Epithelial cell of esophagus (primary cell): ENCODE measurements at regions not wholly inside any gene's neighbourhood (a gene's known extent, or its start where the extent isn't known, plus 50 kb on each side); places are given as distances from the start of the nearest gene placed in this dataset.

Experiments used
- DNase-seq: peaks from one replicate; pipeline ENCODE4 v3.0.0; 2010; ENCODE audit warnings: low read depth
- H3K4me3 ChIP-seq: 2 replicates; pipeline ENCODE4 v1.5.1; 2011; ENCODE audit warnings: mild to moderate bottlenecking, low read length, control low read depth
- TF ChIP-seq, protein P1 (sequence below): IDR thresholded peaks from 2 replicates; pipeline ENCODE4 v1.5.1; 2011; ENCODE audit warnings: low read depth, mild to moderate bottlenecking, low read length, control low read depth, inconsistent platforms; ENCODE audit not compliant: insufficient read depth; ENCODE audit errors: missing control alignments

DNA sequence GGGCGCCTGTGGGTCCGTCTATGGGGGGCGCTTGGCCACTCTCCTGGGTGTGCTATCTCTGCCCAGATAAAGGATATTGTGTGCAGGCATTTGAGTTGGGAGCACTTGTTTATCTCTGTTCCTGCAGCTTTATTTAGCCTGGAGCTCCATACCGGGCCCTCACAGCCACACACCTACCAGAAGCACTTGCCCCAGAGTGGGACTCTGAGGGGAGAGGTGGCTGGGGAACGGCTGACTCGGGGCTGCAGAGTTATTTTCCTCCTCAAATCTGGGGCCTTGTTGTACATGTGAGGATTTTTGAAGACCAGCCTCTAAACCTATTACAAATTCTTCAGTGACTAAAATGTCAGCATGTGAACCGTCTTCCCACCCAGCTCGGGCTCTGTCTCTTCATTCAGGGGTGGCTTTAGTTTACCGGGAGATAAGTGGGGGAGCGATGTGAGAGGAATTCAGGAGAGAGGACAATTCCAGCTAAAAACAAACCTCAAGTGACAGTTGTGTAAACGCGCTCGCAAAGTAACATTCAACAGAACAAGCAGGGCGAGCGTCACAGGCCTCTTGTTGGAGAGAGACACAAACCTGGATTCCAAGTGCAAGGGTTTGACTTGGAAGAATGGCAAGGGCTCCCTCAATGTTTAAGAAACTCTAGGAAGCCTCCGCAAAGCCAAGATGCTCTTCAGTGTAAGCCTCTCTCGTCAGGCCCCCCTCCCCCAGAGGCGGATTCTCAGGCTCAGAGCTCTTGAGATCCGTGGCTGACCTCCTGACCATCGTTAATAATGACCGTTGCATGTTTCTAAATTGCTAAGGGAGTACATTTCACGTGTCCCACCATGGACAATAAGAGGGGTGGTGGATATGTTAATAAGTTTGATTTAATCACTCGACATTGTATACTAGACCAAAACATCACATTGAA, 548.9 kb downstream of the QKI start:
- H3K4me3 ChIP-seq: no peak overlapping the region
- DNase-seq: no peak
- TF ChIP-seq, protein P1, sequence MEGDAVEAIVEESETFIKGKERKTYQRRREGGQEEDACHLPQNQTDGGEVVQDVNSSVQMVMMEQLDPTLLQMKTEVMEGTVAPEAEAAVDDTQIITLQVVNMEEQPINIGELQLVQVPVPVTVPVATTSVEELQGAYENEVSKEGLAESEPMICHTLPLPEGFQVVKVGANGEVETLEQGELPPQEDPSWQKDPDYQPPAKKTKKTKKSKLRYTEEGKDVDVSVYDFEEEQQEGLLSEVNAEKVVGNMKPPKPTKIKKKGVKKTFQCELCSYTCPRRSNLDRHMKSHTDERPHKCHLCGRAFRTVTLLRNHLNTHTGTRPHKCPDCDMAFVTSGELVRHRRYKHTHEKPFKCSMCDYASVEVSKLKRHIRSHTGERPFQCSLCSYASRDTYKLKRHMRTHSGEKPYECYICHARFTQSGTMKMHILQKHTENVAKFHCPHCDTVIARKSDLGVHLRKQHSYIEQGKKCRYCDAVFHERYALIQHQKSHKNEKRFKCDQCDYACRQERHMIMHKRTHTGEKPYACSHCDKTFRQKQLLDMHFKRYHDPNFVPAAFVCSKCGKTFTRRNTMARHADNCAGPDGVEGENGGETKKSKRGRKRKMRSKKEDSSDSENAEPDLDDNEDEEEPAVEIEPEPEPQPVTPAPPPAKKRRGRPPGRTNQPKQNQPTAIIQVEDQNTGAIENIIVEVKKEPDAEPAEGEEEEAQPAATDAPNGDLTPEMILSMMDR: no peak

DNA sequence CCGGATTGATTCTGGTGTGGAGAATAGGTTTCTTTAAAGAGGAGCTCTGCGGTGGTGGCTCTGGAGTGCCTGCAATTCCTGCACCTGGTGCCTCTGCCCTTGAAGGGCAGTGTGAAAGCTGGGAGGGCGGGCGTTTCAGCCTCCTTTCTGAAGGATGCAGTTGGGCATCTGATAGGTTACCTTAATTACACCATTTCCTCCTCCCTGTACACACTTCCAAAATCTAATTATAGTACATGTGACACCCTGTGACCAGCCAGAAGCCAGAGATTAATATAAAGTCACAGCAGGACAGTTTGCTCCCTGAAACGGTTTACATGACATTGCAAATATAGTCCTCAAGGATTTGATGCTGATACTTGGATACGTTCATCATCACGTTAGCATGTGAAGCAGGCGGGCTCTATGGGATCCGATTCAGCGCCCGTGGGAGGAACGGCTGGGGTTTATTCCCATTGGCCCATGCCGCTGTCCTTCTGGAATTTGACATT, 548.2 kb downstream of the QKI start:
- TF ChIP-seq, protein P1: no peak

DNA sequence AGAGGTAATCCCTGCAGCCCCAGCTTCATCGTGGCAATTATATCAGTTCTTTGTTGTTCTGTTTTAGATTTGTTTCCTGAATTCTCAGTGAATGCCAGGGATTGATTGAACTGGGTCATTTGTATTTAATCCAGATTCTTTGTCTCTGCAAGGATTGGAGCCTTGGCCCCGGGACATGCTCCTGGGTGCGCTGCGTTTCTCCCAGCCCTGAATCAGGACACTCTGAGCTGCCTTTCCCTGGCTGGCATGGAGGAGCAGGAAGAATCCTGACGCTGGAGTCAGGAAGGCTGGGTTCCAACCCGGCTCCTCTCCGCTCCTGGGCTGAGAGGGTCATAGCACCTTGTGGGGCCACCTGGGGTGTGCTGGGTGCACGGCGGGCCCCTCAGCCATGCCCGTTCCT, 545.6 kb downstream of the QKI start:
- TF ChIP-seq, protein P1: no peak
- no peak overlapping the region for H3K4me3 ChIP-seq

More for the DNA sequence above, 548.2 kb downstream of the QKI start:
- no peak overlapping the region for H3K4me3 ChIP-seq
- no peak for DNase-seq

DNA sequence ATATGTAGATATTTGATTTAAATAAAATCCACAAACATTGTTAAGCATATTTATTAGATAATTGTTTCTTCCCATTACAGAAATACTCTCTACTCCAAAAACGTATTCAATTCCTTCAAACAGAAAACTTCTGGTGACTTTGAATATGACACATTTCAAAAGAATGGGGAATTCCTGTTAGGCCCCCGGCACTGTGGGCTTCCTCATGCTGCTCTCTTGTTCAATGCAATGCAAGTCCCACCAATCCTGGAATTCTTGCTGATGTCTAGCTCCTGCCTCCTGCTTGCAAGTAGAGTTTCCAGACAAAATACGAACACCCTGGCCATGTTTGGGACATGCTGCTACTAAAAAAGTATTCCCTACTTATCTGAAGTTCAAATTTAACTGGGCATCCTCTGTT, 544.1 kb downstream of the QKI start:
- peak; percentile 35 for DNase-seq
- TF ChIP-seq, protein P1: no peak
- H3K4me3 ChIP-seq: no peak overlapping the region

More for the DNA sequence above, 545.6 kb downstream of the QKI start:
- no peak for DNase-seq

DNA sequence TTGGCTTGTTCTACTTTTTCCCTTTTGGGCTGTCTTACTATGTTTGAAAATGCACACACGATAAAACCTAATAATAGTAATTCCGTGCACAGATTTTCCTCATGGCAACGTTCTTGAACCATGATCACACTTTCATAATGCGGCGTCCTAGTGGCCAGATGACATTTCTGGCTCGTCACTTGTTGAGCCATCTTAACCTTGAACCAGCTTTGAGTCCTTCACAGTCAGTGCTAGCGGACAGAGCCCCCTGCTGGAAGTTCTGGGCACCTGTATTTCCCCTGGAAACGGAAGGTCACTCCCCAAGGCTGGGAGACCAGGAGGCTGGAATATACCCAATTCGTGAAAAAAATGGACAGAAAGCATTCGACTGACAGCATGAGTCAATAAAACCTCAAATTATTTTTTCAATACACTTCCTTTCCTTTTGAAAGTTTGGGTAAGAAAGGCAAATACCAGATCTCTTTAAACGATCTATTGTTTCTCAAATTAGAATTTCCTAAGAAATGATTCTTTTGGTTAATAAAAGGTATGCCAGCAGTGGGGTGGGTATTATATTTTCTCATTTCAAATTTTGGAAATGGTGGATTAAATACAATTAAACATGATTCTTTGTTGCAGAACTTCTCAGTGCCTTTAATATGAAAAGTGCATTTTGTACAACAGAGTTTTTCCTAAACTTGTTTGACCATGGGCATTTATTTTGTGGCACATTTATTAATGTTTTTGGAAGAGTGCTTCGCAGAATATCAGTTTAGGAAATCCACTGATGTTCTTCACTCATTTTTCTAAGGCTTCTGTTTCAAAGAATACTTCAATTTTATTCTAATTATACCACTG, 542.3 kb downstream of the QKI start:
- H3K4me3 ChIP-seq: no peak overlapping the region
- TF ChIP-seq, protein P1: peak; percentile 97
- DNase-seq: peak; percentile 72

DNA sequence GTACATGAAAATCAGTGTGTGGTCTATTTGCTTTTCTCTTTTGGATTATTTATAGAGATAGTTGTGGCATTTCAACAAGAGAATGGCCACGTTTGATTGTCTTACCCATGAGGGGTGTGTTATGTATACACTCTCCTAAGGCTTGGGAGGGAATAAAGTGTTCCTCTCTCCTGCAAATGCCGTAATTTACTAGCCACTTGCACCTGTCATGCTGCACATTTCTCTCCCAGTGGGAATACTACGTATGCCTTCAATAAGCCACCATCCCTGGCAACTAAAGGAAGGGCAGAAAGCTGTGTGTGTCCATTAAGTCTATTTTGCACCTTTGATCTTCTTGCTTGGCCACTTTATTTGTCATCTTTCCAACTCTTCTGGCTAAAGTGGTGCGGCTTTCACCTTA, 541.2 kb downstream of the QKI start:
- TF ChIP-seq, protein P1: no peak
- no peak overlapping the region for H3K4me3 ChIP-seq
- no peak for DNase-seq
